Vagina (tissue), 2 donors: ENCODE measurements at regions not wholly inside any gene's neighbourhood (a gene's known extent, or its start where the extent isn't known, plus 50 kb on each side); places are given as distances from the start of the nearest gene placed in this dataset.

Experiments
- CTCF ChIP-seq, 3 experiments: fragments of 450-650 bp in 2 of 3; fragments of 200-600 bp in 1 of 3; sonication (generic) in 1 of 3; IDR thresholded peaks; one replicate each; pipeline ENCODE4 v1.5.1; 2017 to 2019; ENCODE audit warnings: antibody characterized with exemption in 3 of 3, mild to moderate bottlenecking in 2 of 3, moderate library complexity in 2 of 3
- POLR2A ChIP-seq, 2 donors: fragments of 450-650 bp; IDR thresholded peaks; one replicate each; pipeline ENCODE4 v1.6.1; 2017; ENCODE audit warnings: antibody characterized with exemption in 2 of 2, mild to moderate bottlenecking in 2 of 2, moderate library complexity in 2 of 2

- TF ChIP-seq CTCF (IDR thresholded peaks at IDR 0.05) (no peak), POLR2A (IDR thresholded peaks at IDR 0.05) (no peak)
These were observed 86.9 kb upstream of the GORAB start for GRCh38 chr1:170445096-170445495.
